Mucosa of rectum (tissue), 2 donors: ENCODE measurements at regions not wholly inside any gene's neighbourhood (a gene's known extent, or its start where the extent isn't known, plus 50 kb on each side); places are given as distances from the start of the nearest gene placed in this dataset.

Experiments used
- H3K27ac ChIP-seq, 2 donors: one replicate each; pipeline ENCODE4 v1.7.0; 2013; ENCODE audit warnings: inconsistent platforms in 2 of 2, low read depth in 2 of 2, low read length in 2 of 2
- H3K27me3 ChIP-seq, 2 donors: one replicate each; pipeline ENCODE4 v1.7.0; 2013; ENCODE audit warnings: low read length in 2 of 2; ENCODE audit not compliant: control insufficient read depth in 2 of 2, insufficient read depth in 2 of 2
- H3K36me3 ChIP-seq, 2 donors: one replicate each; pipeline ENCODE4 v1.7.0; 2013; ENCODE audit warnings: low read length in 2 of 2; ENCODE audit not compliant: control insufficient read depth in 2 of 2, insufficient read depth in 2 of 2
- H3K4me1 ChIP-seq, 2 donors: one replicate each; pipeline ENCODE4 v1.7.0; 2013; ENCODE audit warnings: low read length in 2 of 2, mild to moderate bottlenecking in 1 of 2; ENCODE audit not compliant: control insufficient read depth in 2 of 2, insufficient read depth in 2 of 2
- H3K4me3 ChIP-seq, 2 donors: one replicate each; pipeline ENCODE4 v1.7.0; 2013; ENCODE audit warnings: low read length in 2 of 2
- H3K9ac ChIP-seq, 2 donors: one replicate each; pipeline ENCODE4 v1.7.0; 2013; ENCODE audit warnings: low read length in 2 of 2, low read depth in 1 of 2, mild to moderate bottlenecking in 1 of 2
- H3K9me3 ChIP-seq, 2 donors: one replicate each; pipeline ENCODE4 v1.7.0; 2013; ENCODE audit warnings: low read length in 2 of 2; ENCODE audit not compliant: control insufficient read depth in 2 of 2
- donor health status: healthy.
- donor health status: Normal muscosa, but diverticular disease.

GRCh38 chr4:177117256-177117655 lies 192.4 kb upstream of the NEIL3 start:
- H3K4me3 ChIP-seq: no peak overlapping the region

GRCh38 chr4:177118596-177118995 lies 191.1 kb upstream of the NEIL3 start:
- Histone ChIP-seq H3K27ac (no peak overlapping the region), H3K27me3 (no peaks in the 10 kb centered on the region), H3K4me3 (no peak overlapping the region), H3K9ac (no peak overlapping the region), H3K9me3 (peaks cover 0 to 3% of the 10 kb centered on the region in 2 donors), H3K36me3 (no peaks in the 10 kb centered on the region), H3K4me1 (no peaks in the 10 kb centered on the region)

More at GRCh38 chr4:177117256-177117655, 192.4 kb upstream of the NEIL3 start:
- Histone ChIP-seq H3K9me3 (peaks cover 0 to 3% of the 10 kb centered on the region in 2 donors), H3K27me3 (no peaks in the 10 kb centered on the region), H3K27ac (no peak overlapping the region), H3K36me3 (no peaks in the 10 kb centered on the region), H3K4me1 (no peaks in the 10 kb centered on the region), H3K9ac (no peak overlapping the region)

GRCh38 chr4:177119021-177119471 lies 190.6 kb upstream of the NEIL3 start:
- Histone ChIP-seq H3K9me3 (peaks cover 0 to 3% of the 10 kb centered on the region in 2 donors), H3K36me3 (no peaks in the 10 kb centered on the region), H3K4me1 (no peaks in the 10 kb centered on the region), H3K27me3 (no peaks in the 10 kb centered on the region), H3K9ac (no peak overlapping the region), H3K4me3 (no peak overlapping the region), H3K27ac (no peak overlapping the region)

GRCh38 chr4:177119691-177120090 lies 190.0 kb upstream of the NEIL3 start:
- Histone ChIP-seq H3K4me3 (no peak overlapping the region), H3K4me1 (no peaks in the 10 kb centered on the region), H3K36me3 (no peaks in the 10 kb centered on the region), H3K9ac (no peak overlapping the region), H3K27ac (no peak overlapping the region), H3K27me3 (no peaks in the 10 kb centered on the region), H3K9me3 (peaks cover 0 to 3% of the 10 kb centered on the region in 2 donors)

- Histone ChIP-seq H3K9me3 (peaks cover 0 to 3% of the 10 kb centered on the region in 2 donors), H3K27ac (no peak overlapping the region), H3K36me3 (no peaks in the 10 kb centered on the region), H3K4me3 (no peak overlapping the region), H3K9ac (no peak overlapping the region), H3K4me1 (no peaks in the 10 kb centered on the region), H3K27me3 (no peaks in the 10 kb centered on the region)
Observed at GRCh38 chr4:177123811-177124210, 185.9 kb upstream of the NEIL3 start.

- no peak overlapping the region for H3K9ac ChIP-seq
- peaks cover 0 to 3% of the 10 kb centered on the region in 2 donors for H3K9me3 ChIP-seq
- H3K36me3 ChIP-seq: no peaks in the 10 kb centered on the region
- H3K4me1 ChIP-seq: no peaks in the 10 kb centered on the region
- H3K4me3 ChIP-seq: no peak overlapping the region
- no peaks in the 10 kb centered on the region for H3K27me3 ChIP-seq
- no peak overlapping the region for H3K27ac ChIP-seq
Observed at GRCh38 chr4:177124349-177125064, 185.2 kb upstream of the NEIL3 start.

GRCh38 chr4:177125656-177126055 lies 184.0 kb upstream of the NEIL3 start:
- no peaks in the 10 kb centered on the region for H3K36me3 ChIP-seq
- no peak overlapping the region for H3K4me3 ChIP-seq
- no peaks in the 10 kb centered on the region for H3K4me1 ChIP-seq
- no peaks in the 10 kb centered on the region for H3K9me3 ChIP-seq
- no peak overlapping the region for H3K9ac ChIP-seq
- H3K27ac ChIP-seq: no peak overlapping the region
- no peaks in the 10 kb centered on the region for H3K27me3 ChIP-seq

- H3K27me3 ChIP-seq: no peaks in the 10 kb centered on the region
- H3K4me3 ChIP-seq: no peak overlapping the region
- no peak overlapping the region for H3K27ac ChIP-seq
- H3K9me3 ChIP-seq: no peaks in the 10 kb centered on the region
- no peaks in the 10 kb centered on the region for H3K4me1 ChIP-seq
- no peak overlapping the region for H3K9ac ChIP-seq
- H3K36me3 ChIP-seq: no peaks in the 10 kb centered on the region
Observed at GRCh38 chr4:177127658-177128057, 182.0 kb upstream of the NEIL3 start.

- H3K27ac ChIP-seq: no peak overlapping the region
- H3K9ac ChIP-seq: no peak overlapping the region
- no peak overlapping the region for H3K4me3 ChIP-seq
- H3K27me3 ChIP-seq: no peaks in the 10 kb centered on the region
- no peaks in the 10 kb centered on the region for H3K36me3 ChIP-seq
- H3K9me3 ChIP-seq: no peaks in the 10 kb centered on the region
- H3K4me1 ChIP-seq: no peaks in the 10 kb centered on the region
Observed at GRCh38 chr4:177128306-177128705, 181.4 kb upstream of the NEIL3 start.

GRCh38 chr4:177131736-177132135 lies 177.9 kb upstream of the NEIL3 start:
- no peaks in the 10 kb centered on the region for H3K9me3 ChIP-seq
- no peaks in the 10 kb centered on the region for H3K4me1 ChIP-seq
- H3K9ac ChIP-seq: no peak overlapping the region
- H3K27me3 ChIP-seq: no peaks in the 10 kb centered on the region
- no peak overlapping the region for H3K27ac ChIP-seq
- H3K36me3 ChIP-seq: no peaks in the 10 kb centered on the region
- H3K4me3 ChIP-seq: no peak overlapping the region
